Fibroblast of lung (primary cell): ENCODE measurements at regions not wholly inside any gene's neighbourhood (a gene's known extent, or its start where the extent isn't known, plus 50 kb on each side); places are given as distances from the start of the nearest gene placed in this dataset.

ENCODE experiments used
- DNase-seq, 2 donors: peaks; one replicate each; pipeline versions ENCODE4 v3.0.0 to v3.0.0-alpha.2; 2010; ENCODE audit warnings: low read depth in 2 of 2
- H2AFZ ChIP-seq: 2 replicates; pipeline ENCODE4 v1.5.1; 2012; ENCODE audit warnings: low read length, control low read depth, inconsistent platforms
- H3K27ac ChIP-seq: 2 replicates; pipeline ENCODE4 v1.5.1; 2011; ENCODE audit warnings: low read length, control low read depth; ENCODE audit not compliant: insufficient read depth
- H3K27me3 ChIP-seq: 2 replicates; pipeline ENCODE4 v1.5.1; 2011; ENCODE audit warnings: mild to moderate bottlenecking, low read length; ENCODE audit not compliant: control insufficient read depth, insufficient read depth
- H3K36me3 ChIP-seq: 2 replicates; pipeline ENCODE4 v1.5.1; 2011; ENCODE audit warnings: low read length; ENCODE audit not compliant: control insufficient read depth, insufficient read depth
- H3K4me1 ChIP-seq: 2 replicates; pipeline ENCODE4 v1.5.1; 2011; ENCODE audit warnings: low read length; ENCODE audit not compliant: control insufficient read depth, insufficient read depth; ENCODE audit errors: extremely low read depth
- H3K4me2 ChIP-seq: 2 replicates; pipeline ENCODE4 v1.5.1; 2011; ENCODE audit warnings: low read length, control low read depth; ENCODE audit not compliant: insufficient read depth; ENCODE audit errors: extremely low read depth
- H3K4me3 ChIP-seq, 4 experiments: fragments of 200-600 bp in 1 of 4; sonication (generic) in 1 of 4; replicated peaks in 1 of 4; 2 replicates each; pipeline ENCODE4 v1.5.1; 2011 to 2016; ENCODE audit warnings: low read length in 4 of 4, low read depth in 3 of 4, mild to moderate bottlenecking in 3 of 4, control low read depth in 2 of 4, inconsistent platforms in 1 of 4, mixed read lengths in 1 of 4; ENCODE audit not compliant: insufficient read depth in 1 of 4; ENCODE audit errors: control extremely low read depth in 1 of 4
- H3K79me2 ChIP-seq: 2 replicates; pipeline ENCODE4 v1.5.1; 2012; ENCODE audit warnings: mild to moderate bottlenecking, low read length, inconsistent platforms; ENCODE audit not compliant: control insufficient read depth, insufficient read depth
- H3K9ac ChIP-seq: 2 replicates; pipeline ENCODE4 v1.5.1; 2011; ENCODE audit warnings: mild to moderate bottlenecking, low read length, control low read depth; ENCODE audit not compliant: insufficient read depth
- H3K9me3 ChIP-seq: 2 replicates; pipeline ENCODE4 v1.5.1; 2012; ENCODE audit warnings: low read depth, low read length; ENCODE audit not compliant: control insufficient read depth, insufficient read depth
- H4K20me1 ChIP-seq: 2 replicates; pipeline ENCODE4 v1.5.1; 2011; ENCODE audit warnings: low read length; ENCODE audit not compliant: control insufficient read depth, insufficient read depth; ENCODE audit errors: extremely low read depth
- EZH2 ChIP-seq: IDR thresholded peaks from 2 replicates; pipeline ENCODE4 v1.5.1; 2012; ENCODE audit warnings: low read length, control low read depth, mild to moderate bottlenecking; ENCODE audit errors: missing control alignments
- TF ChIP-seq, protein P1 (sequence below), 2 donors: IDR thresholded peaks in 1 of 2; conservative IDR thresholded peaks in 1 of 2; 1 replicate in 1 of 2; 2 replicates in 1 of 2; pipeline ENCODE4 v1.5.1; 2011 to 2012; ENCODE audit warnings: low read length in 2 of 2, control low read depth in 1 of 2, inconsistent platforms in 1 of 2, low read depth in 1 of 2, mild to moderate bottlenecking in 1 of 2

DNA sequence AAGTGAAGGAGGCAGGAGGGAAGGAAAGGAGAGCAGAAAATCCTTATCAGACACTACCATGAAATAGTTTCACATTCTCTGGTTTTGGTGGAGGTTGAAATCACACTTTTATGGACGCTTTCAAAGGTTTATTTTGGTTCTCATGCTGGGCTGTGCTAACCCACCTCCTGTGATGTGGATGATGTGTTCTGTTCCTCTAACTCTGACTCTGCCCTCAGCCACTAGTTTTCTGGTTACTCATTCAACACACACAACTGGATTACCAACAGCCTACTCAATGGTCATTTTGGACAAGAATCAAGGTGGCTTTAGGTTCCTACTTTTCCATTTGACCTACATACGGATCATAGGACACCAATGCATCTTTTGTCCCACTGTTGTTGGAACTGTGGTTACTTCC is 522.1 kb upstream of the BTBD3 start:
- DNase-seq, result peak in 1 of 2 donors; percentile 49
- H2AFZ ChIP-seq, result no peak overlapping the region
- no peak for TF ChIP-seq EZH2
- TF ChIP-seq, protein P1, sequence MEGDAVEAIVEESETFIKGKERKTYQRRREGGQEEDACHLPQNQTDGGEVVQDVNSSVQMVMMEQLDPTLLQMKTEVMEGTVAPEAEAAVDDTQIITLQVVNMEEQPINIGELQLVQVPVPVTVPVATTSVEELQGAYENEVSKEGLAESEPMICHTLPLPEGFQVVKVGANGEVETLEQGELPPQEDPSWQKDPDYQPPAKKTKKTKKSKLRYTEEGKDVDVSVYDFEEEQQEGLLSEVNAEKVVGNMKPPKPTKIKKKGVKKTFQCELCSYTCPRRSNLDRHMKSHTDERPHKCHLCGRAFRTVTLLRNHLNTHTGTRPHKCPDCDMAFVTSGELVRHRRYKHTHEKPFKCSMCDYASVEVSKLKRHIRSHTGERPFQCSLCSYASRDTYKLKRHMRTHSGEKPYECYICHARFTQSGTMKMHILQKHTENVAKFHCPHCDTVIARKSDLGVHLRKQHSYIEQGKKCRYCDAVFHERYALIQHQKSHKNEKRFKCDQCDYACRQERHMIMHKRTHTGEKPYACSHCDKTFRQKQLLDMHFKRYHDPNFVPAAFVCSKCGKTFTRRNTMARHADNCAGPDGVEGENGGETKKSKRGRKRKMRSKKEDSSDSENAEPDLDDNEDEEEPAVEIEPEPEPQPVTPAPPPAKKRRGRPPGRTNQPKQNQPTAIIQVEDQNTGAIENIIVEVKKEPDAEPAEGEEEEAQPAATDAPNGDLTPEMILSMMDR (conservative IDR thresholded peaks at IDR 0.05 in 1 of 2, IDR thresholded peaks at IDR 0.05 in 1 of 2; ENCODE audit: low read depth in 1 of 2, low read length in 2 of 2), result no peak
- H3K27me3 ChIP-seq, result no peaks in the 10 kb centered on the region
- H3K9ac ChIP-seq, result no peak overlapping the region
- H3K27ac ChIP-seq, result no peak overlapping the region
- H3K4me1 ChIP-seq, result peaks cover 4% of the 10 kb centered on the region
- H3K4me3 ChIP-seq, result no peak overlapping the region
- H4K20me1 ChIP-seq, result no peaks in the 10 kb centered on the region
- H3K4me2 ChIP-seq, result no peak overlapping the region
- H3K9me3 ChIP-seq, result no peaks in the 10 kb centered on the region
- no peaks in the 10 kb centered on the region for H3K36me3 ChIP-seq
- H3K79me2 ChIP-seq, result no peaks in the 10 kb centered on the region

DNA sequence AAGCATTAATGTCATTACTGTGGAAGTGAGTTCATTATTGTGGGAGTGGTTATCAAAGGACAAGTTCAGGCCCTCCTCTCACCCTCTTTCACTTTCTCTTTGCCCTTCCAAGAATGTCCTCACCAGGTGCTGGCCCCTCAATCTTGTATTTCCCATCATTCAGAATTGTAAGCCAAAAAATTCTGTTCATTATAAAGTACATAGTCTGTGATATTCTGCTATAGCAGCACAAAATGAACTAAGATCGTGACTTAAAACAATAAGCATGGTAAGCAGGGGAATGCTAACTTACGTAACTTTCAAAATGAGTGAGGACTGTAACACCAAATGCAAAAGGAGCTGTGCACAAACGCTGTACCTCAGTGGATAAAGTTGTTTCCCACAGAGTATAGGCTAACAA is 515.7 kb upstream of the BTBD3 start:
- no peak overlapping the region for H3K4me2 ChIP-seq

DNA sequence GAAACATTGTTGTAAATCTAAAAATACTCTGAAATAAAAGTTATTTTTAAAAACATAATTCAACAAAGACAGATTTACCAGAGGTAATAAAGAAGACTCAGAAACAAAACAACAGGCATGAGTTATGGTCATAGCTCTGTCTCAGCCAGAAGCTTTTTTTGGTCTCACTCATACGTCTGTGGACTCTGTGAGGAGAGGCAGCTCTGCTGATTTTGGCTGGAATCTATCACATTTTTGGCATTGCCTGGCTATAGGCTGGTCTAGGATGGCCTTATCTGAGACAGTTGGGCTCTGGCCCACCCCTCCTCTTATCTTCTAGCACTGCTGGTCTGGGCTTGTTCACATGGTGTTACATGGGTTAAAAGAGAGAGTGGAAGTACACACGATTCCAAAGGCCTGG is 514.0 kb upstream of the BTBD3 start:
- no peak overlapping the region for H3K4me2 ChIP-seq
- no peaks in the 10 kb centered on the region for H3K36me3 ChIP-seq
- no peak overlapping the region for H3K4me3 ChIP-seq
- DNase-seq, result peak in 1 of 2 donors; percentile 81
- no peaks in the 10 kb centered on the region for H3K27me3 ChIP-seq
- H3K79me2 ChIP-seq, result no peaks in the 10 kb centered on the region
- no peak overlapping the region for H2AFZ ChIP-seq
- H3K27ac ChIP-seq, result no peak overlapping the region
- H4K20me1 ChIP-seq, result no peaks in the 10 kb centered on the region
- no peak overlapping the region for H3K9ac ChIP-seq
- H3K9me3 ChIP-seq, result no peaks in the 10 kb centered on the region
- TF ChIP-seq, protein P1 (conservative IDR thresholded peaks at IDR 0.05 in 1 of 2, IDR thresholded peaks at IDR 0.05 in 1 of 2; ENCODE audit: low read depth in 1 of 2, low read length in 2 of 2), result no peak
- no peak for TF ChIP-seq EZH2
- H3K4me1 ChIP-seq, result no peaks in the 10 kb centered on the region

More for the DNA sequence above, 515.7 kb upstream of the BTBD3 start:
- no peak for TF ChIP-seq EZH2
- Histone ChIP-seq H3K27me3 (no peaks in the 10 kb centered on the region), H3K36me3 (no peaks in the 10 kb centered on the region), H3K9ac (no peak overlapping the region), H3K9me3 (no peaks in the 10 kb centered on the region), H3K27ac (no peak overlapping the region), H3K79me2 (no peaks in the 10 kb centered on the region), H4K20me1 (no peaks in the 10 kb centered on the region), H3K4me1 (no peaks in the 10 kb centered on the region), H2AFZ (no peak overlapping the region), H3K4me3 (no peak overlapping the region)
- DNase-seq, result no peak
